ENCODE measurements at regions not wholly inside any gene's neighbourhood (a gene's known extent, or its start where the extent isn't known, plus 50 kb on each side); places are given as distances from the start of the nearest gene placed in this dataset.
"Not testable (repeated sequence)": the region's sequence is repeated elsewhere in the genome, so short reads cannot be mapped to it uniquely, and the experiment has no call there.

DNA sequence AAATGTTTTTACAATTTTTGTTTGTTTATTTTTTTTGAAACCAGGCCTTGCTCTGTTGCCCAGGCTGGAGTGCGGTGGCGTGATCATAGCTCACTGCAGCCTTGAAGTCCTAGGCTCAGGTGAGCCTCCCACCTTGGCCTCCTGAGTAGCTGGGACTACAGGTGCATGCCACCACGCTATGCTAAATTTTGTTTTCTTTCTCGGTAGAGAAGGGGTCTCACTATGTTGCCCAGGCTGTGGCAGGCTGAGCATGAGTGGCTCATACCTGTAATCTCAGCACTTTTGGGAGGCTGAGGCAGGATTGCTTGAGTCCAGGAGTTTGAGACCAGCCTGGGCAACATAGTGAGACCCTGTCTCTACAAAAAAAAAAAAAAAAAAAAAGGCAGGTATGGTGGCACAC is 60.2 kb upstream of the ADGRL1 start:
- TF ChIP-seq, protein P1, sequence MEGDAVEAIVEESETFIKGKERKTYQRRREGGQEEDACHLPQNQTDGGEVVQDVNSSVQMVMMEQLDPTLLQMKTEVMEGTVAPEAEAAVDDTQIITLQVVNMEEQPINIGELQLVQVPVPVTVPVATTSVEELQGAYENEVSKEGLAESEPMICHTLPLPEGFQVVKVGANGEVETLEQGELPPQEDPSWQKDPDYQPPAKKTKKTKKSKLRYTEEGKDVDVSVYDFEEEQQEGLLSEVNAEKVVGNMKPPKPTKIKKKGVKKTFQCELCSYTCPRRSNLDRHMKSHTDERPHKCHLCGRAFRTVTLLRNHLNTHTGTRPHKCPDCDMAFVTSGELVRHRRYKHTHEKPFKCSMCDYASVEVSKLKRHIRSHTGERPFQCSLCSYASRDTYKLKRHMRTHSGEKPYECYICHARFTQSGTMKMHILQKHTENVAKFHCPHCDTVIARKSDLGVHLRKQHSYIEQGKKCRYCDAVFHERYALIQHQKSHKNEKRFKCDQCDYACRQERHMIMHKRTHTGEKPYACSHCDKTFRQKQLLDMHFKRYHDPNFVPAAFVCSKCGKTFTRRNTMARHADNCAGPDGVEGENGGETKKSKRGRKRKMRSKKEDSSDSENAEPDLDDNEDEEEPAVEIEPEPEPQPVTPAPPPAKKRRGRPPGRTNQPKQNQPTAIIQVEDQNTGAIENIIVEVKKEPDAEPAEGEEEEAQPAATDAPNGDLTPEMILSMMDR (conservative IDR thresholded peaks at IDR 0.05; ENCODE audit: low read length): not testable (repeated sequence)
- not testable (repeated sequence) for TF ChIP-seq EZH2phosphoT487 (IDR thresholded peaks at IDR 0.05; ENCODE audit: borderline replicate concordance)
